Fibroblast of the conjunctiva (primary cell): ENCODE measurements at regions not wholly inside any gene's neighbourhood (a gene's known extent, or its start where the extent isn't known, plus 50 kb on each side); places are given as distances from the start of the nearest gene placed in this dataset.
"Not testable (repeated sequence)": the region's sequence is repeated elsewhere in the genome, so short reads cannot be mapped to it uniquely, and the experiment has no call there.

Source experiments
- DNase-seq: peaks from one replicate; pipeline ENCODE4 v3.0.0-alpha.2; 2010; ENCODE audit warnings: low read depth

DNA sequence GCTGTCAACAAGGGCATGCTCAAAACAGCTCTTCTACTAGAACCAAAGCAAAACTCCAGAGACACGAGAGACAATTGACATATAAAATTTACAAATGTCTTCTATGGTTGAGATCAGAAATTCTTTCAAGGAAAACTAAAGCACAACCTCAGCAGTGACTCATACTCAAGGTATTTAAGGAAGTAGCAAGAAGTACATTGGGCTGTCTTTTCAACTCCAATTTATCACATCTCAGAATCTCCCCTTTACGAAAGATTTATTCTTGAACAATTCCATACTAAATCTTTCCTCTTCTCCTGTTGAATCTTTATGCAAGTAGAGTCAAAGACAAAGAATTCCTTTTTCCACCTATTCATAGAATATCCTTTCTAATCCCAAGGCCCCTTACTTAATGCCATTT lies 324.0 kb downstream of the IRS1 start:
- DNase-seq: no peak

GRCh38 chr2:226474131-226474530 lies 325.5 kb downstream of the IRS1 start:
- DNase-seq: no peak

GRCh38 chr2:226471987-226472470 lies 327.6 kb downstream of the IRS1 start:
- no peak for DNase-seq

DNA sequence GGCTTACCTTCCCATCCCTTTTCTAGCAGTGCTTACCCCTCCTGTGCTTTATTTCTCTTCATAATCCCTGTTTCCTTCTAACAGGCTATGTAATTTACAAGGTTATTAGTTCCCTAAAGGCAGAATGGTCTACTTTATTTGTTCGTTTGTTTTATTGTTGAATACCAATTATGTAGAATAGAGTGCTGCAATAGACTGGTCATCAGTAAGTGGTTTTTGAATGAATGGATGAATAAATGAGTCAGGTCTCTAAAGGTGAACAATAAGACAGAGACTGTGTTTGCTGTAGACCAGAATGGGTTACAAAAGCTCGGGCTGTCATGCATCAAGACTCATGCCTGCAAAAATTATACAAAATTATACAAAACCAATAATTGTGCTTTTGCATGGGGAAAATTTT lies 332.0 kb downstream of the IRS1 start:
- DNase-seq: no peak

GRCh38 chr2:226467221-226467620 lies 332.4 kb downstream of the IRS1 start:
- DNase-seq: no peak

DNA sequence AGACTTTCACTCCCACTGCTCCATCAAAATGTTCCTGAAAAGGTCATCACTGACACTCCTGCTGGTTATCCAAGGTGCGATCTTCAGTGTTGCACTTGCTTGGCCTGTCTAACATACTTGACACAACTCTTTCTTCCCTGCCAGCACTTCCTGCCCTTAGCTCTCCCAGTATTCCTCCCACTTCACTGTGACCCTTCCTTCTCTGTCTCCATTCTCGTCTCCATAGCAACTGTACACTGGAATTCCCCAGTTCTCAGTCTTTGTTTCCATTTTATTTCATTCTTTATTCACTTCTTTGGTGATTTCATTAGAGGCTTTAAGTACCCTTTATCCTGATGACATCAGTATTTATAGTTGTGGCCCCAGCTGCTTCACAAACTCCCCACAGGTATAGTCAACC lies 333.0 kb downstream of the IRS1 start:
- no peak for DNase-seq

DNA sequence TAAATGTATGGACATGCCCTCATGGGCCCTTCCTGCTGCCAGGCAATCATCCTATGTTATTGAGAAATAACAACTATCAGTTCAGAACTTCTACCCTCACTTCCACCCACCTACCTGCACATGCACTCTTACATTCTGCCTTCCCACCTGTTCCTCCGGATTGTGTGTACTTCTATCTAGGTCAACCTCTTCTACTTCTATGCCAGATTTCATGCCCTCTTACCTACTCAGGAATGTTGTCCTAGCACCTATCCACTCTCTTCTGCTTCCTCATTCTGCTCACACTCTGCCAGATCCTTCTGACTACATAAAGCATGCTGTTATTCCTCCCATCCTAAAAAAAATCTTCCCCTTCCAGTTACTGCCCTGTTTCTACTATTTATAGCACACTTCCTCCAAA lies 333.5 kb downstream of the IRS1 start:
- DNase-seq: no peak

- DNase-seq: no peak
Observed at GRCh38 chr2:226464380-226464779, 335.2 kb downstream of the IRS1 start.

DNA sequence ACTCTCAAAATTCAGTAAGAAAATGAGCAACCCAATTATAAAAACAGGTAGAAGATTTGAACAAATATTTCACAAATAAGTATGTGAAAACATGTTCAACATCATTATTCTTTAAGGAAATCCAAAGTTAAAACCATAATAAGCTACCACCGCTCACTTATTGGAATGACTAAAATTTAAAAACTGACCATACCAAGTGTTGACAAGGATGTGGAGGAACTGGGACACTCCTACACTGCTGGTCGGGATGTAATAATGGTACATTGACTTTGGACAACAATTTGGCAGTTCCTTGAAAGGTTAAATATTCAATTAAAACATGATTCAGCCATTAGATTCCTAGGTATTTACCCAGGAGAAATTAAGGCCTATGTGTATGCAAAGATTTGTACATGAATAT lies 336.5 kb downstream of the IRS1 start:
- no peak for DNase-seq

DNA sequence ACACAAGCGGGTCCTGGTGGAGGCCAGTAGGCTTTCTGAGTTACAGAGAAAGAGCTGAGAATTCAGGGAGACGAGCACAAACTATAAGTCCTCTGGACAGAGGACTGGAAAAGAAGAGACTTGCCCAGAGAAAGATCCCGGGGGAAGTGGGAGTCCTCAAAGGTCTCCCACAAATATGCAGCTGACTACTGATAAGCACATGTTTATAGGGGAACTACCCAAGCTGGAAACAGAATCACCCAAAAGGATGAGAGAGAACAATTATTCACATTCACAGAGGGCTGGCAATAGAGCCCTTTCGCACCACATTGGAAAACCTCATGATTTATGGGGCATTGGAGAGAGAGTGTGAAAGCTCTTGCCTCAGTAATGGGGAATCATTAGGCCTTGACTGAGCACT lies 337.6 kb downstream of the IRS1 start:
- no peak for DNase-seq

GRCh38 chr2:226456144-226456543 lies 343.5 kb downstream of the IRS1 start:
- not testable (repeated sequence) for DNase-seq

DNA sequence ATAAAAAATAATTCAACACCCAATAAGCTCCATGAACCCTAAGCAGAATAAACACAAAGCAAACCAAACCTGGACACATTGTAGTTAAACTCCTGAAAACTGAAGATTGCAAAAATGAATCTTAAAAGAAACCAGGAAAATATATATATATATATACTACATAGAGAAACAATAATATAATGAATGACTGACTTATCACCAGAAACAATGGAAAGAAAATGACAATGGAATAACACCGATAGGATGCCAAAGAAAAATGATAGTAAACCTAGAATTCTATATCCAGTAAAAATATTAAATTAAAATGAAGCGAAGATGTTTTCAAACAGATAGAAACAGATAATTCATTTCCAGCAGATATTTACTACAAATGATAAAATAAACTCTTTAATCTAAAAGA lies 346.9 kb downstream of the IRS1 start:
- no peak for DNase-seq

DNA sequence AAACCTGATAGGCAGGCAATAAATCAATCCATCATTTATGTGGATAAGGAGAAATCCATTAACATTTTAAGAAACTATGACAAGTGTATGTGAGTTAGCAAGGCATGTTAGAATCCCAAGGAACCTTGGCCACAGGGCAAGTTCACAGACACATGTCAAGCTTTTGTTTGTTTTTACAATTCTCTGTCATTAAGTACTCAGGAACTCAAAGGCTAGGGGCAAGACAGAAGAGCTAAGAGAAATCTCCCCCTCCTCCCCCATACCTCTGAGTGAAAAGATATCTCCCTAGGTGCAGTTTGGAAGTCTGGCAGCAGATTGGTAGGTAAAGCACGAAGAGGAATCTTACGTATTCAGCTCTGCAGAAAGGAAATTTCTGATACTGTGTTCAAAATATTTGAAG lies 348.1 kb downstream of the IRS1 start:
- DNase-seq: no peak

DNA sequence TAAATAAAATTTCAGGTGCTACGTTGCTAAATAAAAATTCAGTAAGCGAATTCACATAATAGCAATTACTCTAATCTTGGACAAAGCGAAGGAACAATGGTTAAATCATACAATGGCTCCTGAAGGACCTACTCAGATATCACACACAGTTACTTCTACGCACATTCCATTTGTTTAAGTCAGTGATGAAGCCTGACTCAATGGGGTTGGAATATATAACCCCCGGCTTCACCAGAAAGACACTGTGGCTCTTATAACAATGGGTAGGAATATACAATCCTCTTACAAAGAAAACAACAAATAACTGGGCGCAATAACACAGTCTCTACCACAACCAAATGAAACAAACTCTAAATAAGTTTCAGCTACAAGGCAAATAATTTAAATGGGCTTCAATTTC lies 349.5 kb downstream of the IRS1 start:
- DNase-seq: no peak

GRCh38 chr2:226447338-226448300 lies 352.0 kb downstream of the IRS1 start:
- no peak for DNase-seq

- peak; percentile 70 for DNase-seq
Observed at GRCh38 chr2:226446406-226447001, 353.1 kb downstream of the IRS1 start.

DNA sequence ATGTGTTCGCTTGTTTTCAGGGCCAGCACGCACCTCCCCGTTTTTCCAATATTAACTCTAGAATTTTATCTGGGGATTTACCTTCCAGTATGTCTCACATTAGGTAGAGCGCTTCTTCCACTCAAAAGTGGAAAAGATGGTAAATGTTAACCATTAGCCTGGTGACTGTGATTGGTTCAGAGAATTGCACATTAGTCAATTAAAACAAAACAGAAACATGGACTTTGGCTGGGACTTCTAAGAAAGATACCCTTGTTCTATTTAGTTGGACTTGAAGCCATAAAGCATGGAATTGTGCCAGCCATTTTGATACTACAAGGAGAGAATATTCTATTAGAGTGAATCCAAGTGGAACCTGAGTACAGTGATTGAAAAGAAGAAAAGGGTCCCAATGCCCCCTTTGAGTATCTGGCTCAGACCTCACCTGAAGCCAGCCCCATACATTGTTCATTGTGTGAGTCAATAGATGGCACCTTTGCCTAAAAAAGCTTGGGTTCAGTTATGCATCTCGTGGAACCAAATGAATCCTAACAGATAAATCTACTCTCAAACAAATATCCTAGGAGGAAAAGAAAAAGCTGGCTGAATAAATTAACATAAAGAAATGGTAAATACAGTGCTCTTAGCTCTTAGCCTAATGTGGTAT lies 354.3 kb downstream of the IRS1 start:
- no peak for DNase-seq

DNA sequence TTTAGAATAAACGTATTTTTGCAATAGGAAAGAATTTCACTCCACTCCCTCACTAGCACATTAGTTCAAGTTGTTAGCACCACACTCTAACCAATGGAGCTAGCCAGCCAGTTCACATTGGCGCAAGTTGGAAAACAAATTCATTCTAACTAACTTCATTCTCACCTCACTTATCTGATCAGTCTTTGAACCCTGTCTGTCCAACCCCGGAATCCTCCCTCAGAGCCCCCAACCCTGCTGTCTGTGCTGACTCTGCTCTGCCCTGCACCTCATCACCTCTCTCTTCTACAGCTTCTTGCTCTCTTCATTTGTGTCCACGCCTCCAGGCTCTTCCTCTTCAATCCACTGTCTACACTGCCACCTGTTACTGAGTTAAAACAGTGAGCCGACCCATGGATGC lies 356.5 kb downstream of the IRS1 start:
- no peak for DNase-seq

GRCh38 chr2:226440127-226440918 lies 359.3 kb downstream of the IRS1 start:
- DNase-seq: peak; percentile 64

DNA sequence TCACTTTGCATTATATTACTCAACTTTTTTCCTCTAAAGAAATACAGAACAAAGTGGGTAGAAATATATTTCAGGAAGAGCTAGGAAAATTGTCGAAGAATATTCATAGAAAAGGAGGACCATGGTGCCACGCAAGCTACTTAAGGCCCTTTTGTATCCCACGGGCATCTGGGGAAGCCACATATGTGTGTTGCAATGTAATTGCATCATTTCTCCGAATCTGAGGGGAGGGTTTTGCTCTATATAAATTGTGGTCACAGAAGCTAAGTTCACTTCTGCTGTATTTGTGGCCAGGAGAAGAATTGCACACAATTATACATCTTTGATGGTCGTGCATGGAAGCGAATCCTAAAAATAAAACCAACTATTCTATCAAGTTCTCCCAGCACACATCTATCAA lies 360.3 kb downstream of the IRS1 start:
- no peak for DNase-seq

DNA sequence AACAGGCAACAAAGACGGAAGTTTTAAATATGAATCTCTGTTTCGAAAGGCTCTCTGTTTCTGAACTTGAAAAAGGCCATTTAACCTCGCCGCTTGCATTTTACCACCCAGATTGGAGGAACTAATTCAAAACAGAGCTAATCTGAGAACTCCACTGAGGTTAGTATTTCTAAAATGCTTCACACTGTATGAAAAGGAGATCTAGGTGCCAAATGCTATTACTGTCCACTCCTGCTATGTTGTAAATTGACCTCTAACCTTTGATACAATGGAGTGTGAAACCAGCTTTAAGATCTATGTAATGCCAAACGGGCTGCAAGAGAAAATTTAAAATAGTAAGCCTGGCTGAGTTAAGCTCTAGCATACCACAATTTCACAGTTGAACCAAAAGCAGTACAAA lies 364.5 kb downstream of the IRS1 start:
- DNase-seq: no peak

DNA sequence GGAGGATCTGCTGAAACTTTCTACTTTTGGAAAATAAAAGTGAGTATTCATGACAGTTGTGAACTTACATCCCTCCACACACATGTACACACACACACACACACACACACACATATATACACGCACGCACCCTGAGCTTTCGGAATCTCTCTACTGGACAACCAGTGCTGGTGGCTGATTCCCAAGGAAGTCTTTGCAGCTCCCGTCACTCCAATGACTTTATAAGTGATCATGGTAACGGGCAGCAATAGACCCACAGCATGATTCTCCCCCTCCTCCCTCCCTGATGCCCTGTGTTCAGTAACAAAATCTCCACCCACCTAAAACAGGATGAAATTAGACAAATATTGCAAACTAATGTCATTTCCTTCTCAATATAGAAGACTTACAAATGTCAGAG lies 364.9 kb downstream of the IRS1 start:
- no peak for DNase-seq
